Heart left ventricle (tissue), 16 donors: ENCODE measurements at regions not wholly inside any gene's neighbourhood (a gene's known extent, or its start where the extent isn't known, plus 50 kb on each side); places are given as distances from the start of the nearest gene placed in this dataset.

Experiments
- ATAC-seq, 4 donors: fragments of 200-7000 bp; cut with Tn5 transposase; one replicate each; pipeline ENCODE4 v1.9.1; 2020 to 2022; ENCODE audit warnings: moderate library complexity in 4 of 4, mild to moderate bottlenecking in 3 of 4, moderate number of reproducible peaks in 1 of 4
- DNase-seq, 5 donors: peaks; one replicate each; pipeline ENCODE4 v3.0.0-alpha.2; 2020
- H3K27ac ChIP-seq, 12 donors: fragments of 200-600 bp; sonication (generic) in 4 of 12; one replicate each; pipeline versions ENCODE4 v1.5.0 to v1.8.0; 2016 to 2022; ENCODE audit warnings: mild to moderate bottlenecking in 2 of 12
- H3K27me3 ChIP-seq, 9 donors: fragments of 200-600 bp; sonication (generic) in 2 of 9; one replicate each; pipeline versions ENCODE4 v1.5.1 to v1.8.0; 2016 to 2022; ENCODE audit warnings: mild to moderate bottlenecking in 3 of 9
- H3K36me3 ChIP-seq, 9 donors: fragments of 200-600 bp; sonication (generic) in 2 of 9; one replicate each; pipeline versions ENCODE4 v1.5.0 to v1.8.0; 2018 to 2022; ENCODE audit warnings: mild to moderate bottlenecking in 2 of 9
- H3K4me1 ChIP-seq, 12 donors: fragments of 200-600 bp; sonication (generic) in 4 of 12; one replicate each; pipeline versions ENCODE4 v1.5.0 to v1.8.0; 2016 to 2022; ENCODE audit warnings: mild to moderate bottlenecking in 3 of 12
- H3K4me3 ChIP-seq, 12 donors: fragments of 200-600 bp; sonication (generic) in 4 of 12; one replicate each; pipeline versions ENCODE4 v1.5.0 to v1.8.0; 2017 to 2022; ENCODE audit warnings: mild to moderate bottlenecking in 9 of 12, moderate library complexity in 4 of 12
- H3K9me3 ChIP-seq, 12 donors: fragments of 200-600 bp; sonication (generic) in 4 of 12; one replicate each; pipeline versions ENCODE4 v1.5.0 to v1.8.0; 2016 to 2022; ENCODE audit warnings: mild to moderate bottlenecking in 1 of 12
- POLR2A ChIP-seq, 2 donors: fragments of 450-650 bp; IDR thresholded peaks; one replicate each; pipeline ENCODE4 v1.6.1; 2017; ENCODE audit warnings: antibody characterized with exemption in 2 of 2, mild to moderate bottlenecking in 2 of 2, moderate library complexity in 2 of 2
- WGBS, 4 donors: extraction: QIAGEN DNeasy Blood & Tissue Kit in 2 of 4; methylation state at CpG; one replicate each; pipeline versions ENCODE4 v1.1.5 to v1.1.7; 2013 to 2018; 5-methylcytosine and 5-hydroxymethylcytosine counted together
- intact Hi-C, 10 donors: fragments of 100-400 bp; cut with DNase I; formaldehyde crosslinking; loops; one replicate each; pipeline versions ENCODE4 v1.11.1 to v1.14.2; 2022
- TF ChIP-seq, protein P1 (sequence below), 12 donors: fragments of 200-600 bp; sonication (generic) in 4 of 12; IDR thresholded peaks; one replicate each; pipeline versions ENCODE4 v1.5.0 to v1.8.0; 2018 to 2022; ENCODE audit warnings: antibody characterized with exemption in 12 of 12, mild to moderate bottlenecking in 5 of 12
- donor health status: ischemic (EF 13 %, LVEDD 7.1; RV severe dilation, severe dysfunction).
- donor health status: healthy with polysubstance abuse.
- donor health status: DM: no; HTN: yes; CAD: no.
- donor health status: DM: no; HTN: no; CAD: no.
- donor health status: ischemic (EF 25% LVEDD 6.9; RV normal size, moderate dysfunction).
- donor health status: ischemic (EF 25% LVEDD 5.7; RV mildly dilated, moderate dysfunction).
- donor health status: healthy.
- donor health status: DM: yes; HTN: yes; CAD: no.
- donor health status: ischemic (EF 35%, LVEDD 5.7; RV mildly dilated, moderate dysfunction).
- donor health status: nonischemic (EF 11% LVEDD 7.7; RV severe dilation, severe dysfunction).
- donor health status: DM: yes; HTN: yes; CAD: no.
- donor health status: PGD.
- donor health status: ischemic (EF 29% LVEDD 5.4; RV normal size, mild dysfunction).
- donor health status: nonischemic (EF 23%, LVEDD 6.1; RV moderate dilation, normal function).

GRCh38 chr2:128573531-128573930, 254.9 kb upstream of the HS6ST1 start:
- WGBS, 4 donors: 85 to 92% (median 87%) methylated on average over 4 of the region's 4 CpGs
- no peak for ATAC-seq

GRCh38 chr2:128577141-128577930, 258.7 kb upstream of the HS6ST1 start:
- H3K4me1 ChIP-seq: no peaks in the 10 kb centered on the region
- no peak overlapping the region for H3K27ac ChIP-seq
- WGBS, 4 donors: 90 to 93% (median 92%) methylated on average over 7 of the region's 7 CpGs
- no peak for TF ChIP-seq POLR2A (IDR thresholded peaks at IDR 0.05)
- TF ChIP-seq, protein P1, sequence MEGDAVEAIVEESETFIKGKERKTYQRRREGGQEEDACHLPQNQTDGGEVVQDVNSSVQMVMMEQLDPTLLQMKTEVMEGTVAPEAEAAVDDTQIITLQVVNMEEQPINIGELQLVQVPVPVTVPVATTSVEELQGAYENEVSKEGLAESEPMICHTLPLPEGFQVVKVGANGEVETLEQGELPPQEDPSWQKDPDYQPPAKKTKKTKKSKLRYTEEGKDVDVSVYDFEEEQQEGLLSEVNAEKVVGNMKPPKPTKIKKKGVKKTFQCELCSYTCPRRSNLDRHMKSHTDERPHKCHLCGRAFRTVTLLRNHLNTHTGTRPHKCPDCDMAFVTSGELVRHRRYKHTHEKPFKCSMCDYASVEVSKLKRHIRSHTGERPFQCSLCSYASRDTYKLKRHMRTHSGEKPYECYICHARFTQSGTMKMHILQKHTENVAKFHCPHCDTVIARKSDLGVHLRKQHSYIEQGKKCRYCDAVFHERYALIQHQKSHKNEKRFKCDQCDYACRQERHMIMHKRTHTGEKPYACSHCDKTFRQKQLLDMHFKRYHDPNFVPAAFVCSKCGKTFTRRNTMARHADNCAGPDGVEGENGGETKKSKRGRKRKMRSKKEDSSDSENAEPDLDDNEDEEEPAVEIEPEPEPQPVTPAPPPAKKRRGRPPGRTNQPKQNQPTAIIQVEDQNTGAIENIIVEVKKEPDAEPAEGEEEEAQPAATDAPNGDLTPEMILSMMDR (IDR thresholded peaks at IDR 0.05): no peak
- ATAC-seq: no peak
- H3K9me3 ChIP-seq: no peaks in the 10 kb centered on the region
- H3K27me3 ChIP-seq: no peaks in the 10 kb centered on the region
- H3K36me3 ChIP-seq: no peaks in the 10 kb centered on the region
- no peak for DNase-seq
- intact Hi-C loops: loop anchor here in 1 of 10 donors (10.0 kb wide), 1 partner anchor 253 kb away; no protein-coding TSS in a partner anchor
- no peak overlapping the region for H3K4me3 ChIP-seq

More at GRCh38 chr2:128573531-128573930, 254.9 kb upstream of the HS6ST1 start:
- H3K4me1 ChIP-seq: no peaks in the 10 kb centered on the region
- H3K36me3 ChIP-seq: no peaks in the 10 kb centered on the region
- H3K9me3 ChIP-seq: no peaks in the 10 kb centered on the region
- no peaks in the 10 kb centered on the region for H3K27me3 ChIP-seq
- TF ChIP-seq, protein P1 (IDR thresholded peaks at IDR 0.05): no peak
- no peak for TF ChIP-seq POLR2A (IDR thresholded peaks at IDR 0.05)
- H3K27ac ChIP-seq: no peak overlapping the region
- intact Hi-C loops: loop anchor here in 1 of 10 donors (10.0 kb wide), 1 partner anchor 249 kb away; no protein-coding TSS in a partner anchor
- no peak for DNase-seq
- no peak overlapping the region for H3K4me3 ChIP-seq

GRCh38 chr2:128578406-128579390, 260.0 kb upstream of the HS6ST1 start:
- DNase-seq (no peak), ATAC-seq (no peak)
- Histone ChIP-seq H3K4me3 (no peak overlapping the region), H3K27ac (no peak overlapping the region), H3K27me3 (no peaks in the 10 kb centered on the region), H3K36me3 (no peaks in the 10 kb centered on the region), H3K4me1 (no peaks in the 10 kb centered on the region), H3K9me3 (no peaks in the 10 kb centered on the region)
- intact Hi-C loops: loop anchor here in 1 of 10 donors (10.0 kb wide), 1 partner anchor 254 kb away; no protein-coding TSS in a partner anchor
- 75 to 85% (median 81%) methylated on average over 10 of the region's 10 CpGs for WGBS, 4 donors
- TF ChIP-seq, protein P1 (IDR thresholded peaks at IDR 0.05): no peak
- TF ChIP-seq POLR2A (IDR thresholded peaks at IDR 0.05): no peak
